Stimulated activated CD8-positive, alpha-beta memory T cell treated with anti-CD3 and anti-CD28 coated beads, Interleukin-4, amount 100 ng/mL, for 48 hours (primary cell): ENCODE measurements at regions not wholly inside any gene's neighbourhood (a gene's known extent, or its start where the extent isn't known, plus 50 kb on each side); places are given as distances from the start of the nearest gene placed in this dataset.

Source experiments
- DNase-seq: peaks from one replicate; pipeline ENCODE4 v3.0.0-alpha.2; 2020

DNA sequence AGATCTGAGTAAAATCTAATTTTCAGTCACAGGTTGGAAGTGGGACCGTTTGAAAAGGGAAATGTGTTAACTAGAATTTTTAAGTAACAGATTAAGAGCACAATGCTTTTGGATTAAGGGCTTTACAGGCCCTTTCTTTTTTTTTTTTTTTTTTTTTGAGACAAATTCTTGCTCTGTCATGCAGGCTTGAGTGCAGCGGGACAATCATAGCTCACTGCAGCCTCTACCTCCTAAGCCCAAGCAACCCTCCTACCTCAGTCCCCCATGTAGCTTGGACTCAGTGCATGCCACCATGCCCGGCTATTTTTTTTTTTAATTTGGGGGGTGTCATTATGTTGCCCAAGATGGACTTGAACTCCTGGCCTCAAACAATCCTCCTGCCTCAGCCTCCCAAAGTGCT lies 363.7 kb downstream of the LIG4 start:
- no peak for DNase-seq

GRCh38 chr13:107847406-107847805 lies 367.9 kb downstream of the LIG4 start:
- no peak for DNase-seq

GRCh38 chr13:107846642-107847041 lies 368.7 kb downstream of the LIG4 start:
- DNase-seq: no peak

DNA sequence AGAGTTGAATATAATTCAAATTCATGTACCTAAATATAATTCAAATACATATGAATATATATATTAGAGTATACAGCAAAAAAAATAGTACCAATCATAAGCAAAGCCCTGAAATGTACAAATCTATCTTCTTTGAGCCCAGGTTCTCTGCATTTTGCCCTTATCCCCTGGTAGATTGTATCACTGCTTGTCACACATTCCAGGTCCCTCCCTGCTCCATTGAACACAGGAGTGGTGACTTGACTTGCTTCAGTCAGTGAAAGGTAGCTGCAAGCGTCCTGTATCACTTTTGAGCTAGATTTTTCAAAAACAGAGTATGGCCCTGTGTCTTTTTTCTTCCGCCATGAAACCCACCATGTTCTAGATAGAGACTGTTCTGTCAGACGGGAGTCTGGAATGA lies 369.4 kb downstream of the LIG4 start:
- DNase-seq: no peak

DNA sequence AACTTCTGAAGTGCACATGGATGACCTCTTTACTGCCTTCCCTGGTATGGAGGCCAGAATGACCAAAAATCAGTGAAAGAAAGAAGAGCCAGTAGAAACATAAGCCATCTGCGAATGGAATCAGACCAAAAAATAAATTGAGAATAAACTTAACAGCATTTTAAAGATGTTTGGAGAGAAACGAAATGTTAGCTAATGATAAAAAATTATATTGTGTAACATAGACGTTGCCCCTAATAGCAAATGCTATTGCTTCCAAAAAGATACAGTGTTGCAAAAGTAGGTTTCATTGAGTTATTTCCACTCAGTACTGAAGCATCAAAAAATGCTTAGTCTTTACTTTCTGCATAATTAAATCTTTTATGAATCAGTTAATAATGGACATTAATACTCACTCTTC lies 371.7 kb downstream of the LIG4 start:
- no peak for DNase-seq

DNA sequence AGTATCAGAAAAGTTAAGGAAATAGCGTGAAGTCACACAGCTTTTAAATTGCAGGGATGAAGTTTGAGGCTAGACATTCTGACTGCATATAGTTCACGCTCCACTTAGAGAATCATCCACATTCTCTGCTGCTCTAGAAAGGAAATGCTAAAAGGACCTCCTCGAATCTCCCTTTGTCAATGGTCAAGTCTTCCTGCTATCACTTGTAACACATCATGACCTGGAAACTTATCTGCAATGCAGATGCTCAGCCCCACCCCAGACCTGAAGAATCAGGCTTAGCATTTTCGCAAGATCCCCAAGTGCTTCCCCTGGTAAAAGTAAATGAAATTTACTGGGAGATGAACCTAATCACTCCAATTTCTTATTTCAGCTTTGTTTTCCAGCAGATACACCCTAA lies 372.1 kb downstream of the LIG4 start:
- DNase-seq: no peak

- no peak for DNase-seq
These were observed 372.7 kb downstream of the LIG4 start for GRCh38 chr13:107842562-107843180.

DNA sequence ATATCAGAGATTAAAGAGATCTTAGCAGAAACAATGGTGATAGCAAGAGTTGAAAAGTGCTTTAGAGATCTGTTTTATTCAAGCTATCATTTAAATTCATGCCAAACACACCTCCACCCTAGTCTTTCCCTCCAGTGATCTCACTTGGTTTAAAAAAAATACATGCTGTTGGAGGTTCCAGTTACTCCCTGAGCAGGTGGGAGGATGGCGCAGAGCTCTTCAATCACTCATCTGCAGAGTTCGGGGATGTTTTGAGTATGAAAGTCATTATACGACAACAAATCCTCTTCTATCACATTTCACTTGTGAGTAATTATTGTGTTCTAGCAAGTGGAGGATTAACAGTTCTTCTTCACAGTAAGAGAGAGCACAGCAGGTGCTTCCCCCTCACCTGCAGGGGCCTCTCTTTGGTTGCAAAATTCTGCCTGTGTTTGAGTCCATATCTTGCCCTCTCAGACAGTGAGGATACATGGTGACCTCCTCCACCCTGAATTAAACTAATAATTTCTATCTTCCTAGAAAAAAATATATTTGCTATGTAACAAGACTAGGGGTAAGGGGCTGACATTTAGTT lies 376.7 kb downstream of the LIG4 start:
- DNase-seq: no peak

DNA sequence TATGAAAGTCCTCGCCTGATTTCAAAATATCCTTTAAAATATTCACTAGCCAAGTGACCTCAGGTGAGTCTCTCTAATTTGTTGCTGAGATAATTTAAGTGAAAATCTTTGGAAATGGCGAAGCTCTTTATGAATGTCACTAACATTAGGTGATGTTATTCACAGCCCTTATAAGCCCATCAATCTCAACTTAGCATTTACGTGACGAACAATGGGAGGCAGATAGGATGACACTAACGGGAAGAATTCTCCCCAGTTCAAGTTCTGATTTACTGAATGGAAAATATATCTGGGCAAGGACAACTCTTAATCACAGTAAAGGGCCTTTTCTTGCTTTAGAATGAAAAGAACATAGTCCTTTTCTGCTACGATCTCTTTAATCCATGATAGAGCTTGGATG lies 378.7 kb downstream of the LIG4 start:
- no peak for DNase-seq

- no peak for DNase-seq
These were observed 379.9 kb downstream of the LIG4 start for GRCh38 chr13:107835339-107836018.

- DNase-seq: no peak
These were observed 380.6 kb downstream of the LIG4 start for GRCh38 chr13:107834717-107835116.

DNA sequence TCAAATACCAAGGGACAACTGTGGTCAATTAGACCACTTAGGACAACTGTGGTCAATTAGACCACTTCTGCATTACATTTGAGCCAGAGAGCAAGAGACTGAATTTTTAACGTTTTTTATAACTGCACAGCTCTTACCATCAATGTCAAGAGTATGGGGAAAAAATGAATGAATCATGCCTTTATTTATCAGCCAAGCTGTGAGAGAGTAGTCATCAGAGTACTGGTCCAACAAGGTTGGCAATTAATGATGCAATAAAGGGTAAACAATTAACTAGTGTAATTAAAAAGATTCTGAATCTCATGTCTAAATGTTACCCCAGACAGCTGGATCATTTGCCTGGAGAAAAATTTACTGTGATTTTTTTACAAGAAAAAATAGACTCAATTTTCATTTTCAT lies 381.1 kb downstream of the LIG4 start:
- DNase-seq: no peak

GRCh38 chr13:107832500-107833100 lies 382.7 kb downstream of the LIG4 start:
- no peak for DNase-seq

GRCh38 chr13:107830804-107831203 lies 384.5 kb downstream of the LIG4 start:
- no peak for DNase-seq

DNA sequence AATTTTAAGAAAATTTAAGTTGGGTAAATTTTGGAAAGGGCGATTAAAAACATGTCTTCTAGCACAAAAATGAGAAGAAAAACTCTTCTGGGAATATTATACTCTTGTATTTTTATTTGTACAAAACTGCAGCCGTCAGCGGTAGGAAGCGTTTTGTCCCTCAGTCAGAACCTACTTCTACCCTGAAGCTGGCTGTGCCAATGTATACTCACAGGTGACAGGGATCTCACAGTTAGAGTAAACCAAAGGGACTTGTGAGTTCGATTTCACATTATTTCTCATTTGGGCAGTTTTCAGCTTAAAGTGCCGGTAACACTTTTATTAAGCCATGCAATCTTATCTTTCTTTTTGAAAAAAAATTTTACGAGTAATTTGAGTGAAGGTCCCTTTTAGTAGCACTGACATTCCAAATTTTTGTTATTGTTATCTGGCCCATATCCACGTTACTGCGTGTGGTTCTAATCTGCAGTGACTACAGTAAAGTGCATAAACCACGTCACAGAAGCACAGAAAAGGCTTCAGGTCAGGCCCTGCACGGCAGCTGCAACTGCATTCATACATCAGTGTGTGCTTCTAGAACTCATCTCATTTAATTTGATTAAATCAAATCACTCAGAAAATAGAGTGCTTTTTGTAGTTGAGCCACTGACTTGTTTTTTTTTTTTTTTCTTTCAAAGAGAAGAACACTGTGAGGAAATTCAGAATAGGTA lies 387.3 kb downstream of the LIG4 start:
- no peak for DNase-seq

GRCh38 chr13:107824635-107825034 lies 390.7 kb downstream of the LIG4 start:
- DNase-seq: no peak

- no peak for DNase-seq
These were observed 393.3 kb downstream of the LIG4 start for GRCh38 chr13:107822006-107822405.

GRCh38 chr13:107821492-107821891 lies 393.8 kb downstream of the LIG4 start:
- no peak for DNase-seq

DNA sequence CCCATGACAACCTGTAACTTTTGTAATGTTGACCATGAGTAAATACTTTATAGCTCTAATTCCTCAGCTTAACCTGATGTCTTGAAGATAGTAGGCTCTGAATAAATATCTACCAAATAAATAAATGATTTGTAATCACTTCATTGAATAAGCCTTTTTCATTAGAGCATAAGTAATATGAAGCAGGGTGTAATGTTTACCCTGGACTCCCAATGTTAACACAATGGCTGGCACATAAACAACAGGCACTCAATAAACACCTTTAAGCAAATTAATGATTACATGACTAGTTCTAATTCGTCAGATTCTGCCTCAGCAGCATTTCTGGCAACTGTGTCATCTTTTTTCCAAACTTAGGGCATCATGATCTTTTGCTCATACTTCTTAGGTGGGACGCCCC lies 396.3 kb downstream of the LIG4 start:
- DNase-seq: no peak

DNA sequence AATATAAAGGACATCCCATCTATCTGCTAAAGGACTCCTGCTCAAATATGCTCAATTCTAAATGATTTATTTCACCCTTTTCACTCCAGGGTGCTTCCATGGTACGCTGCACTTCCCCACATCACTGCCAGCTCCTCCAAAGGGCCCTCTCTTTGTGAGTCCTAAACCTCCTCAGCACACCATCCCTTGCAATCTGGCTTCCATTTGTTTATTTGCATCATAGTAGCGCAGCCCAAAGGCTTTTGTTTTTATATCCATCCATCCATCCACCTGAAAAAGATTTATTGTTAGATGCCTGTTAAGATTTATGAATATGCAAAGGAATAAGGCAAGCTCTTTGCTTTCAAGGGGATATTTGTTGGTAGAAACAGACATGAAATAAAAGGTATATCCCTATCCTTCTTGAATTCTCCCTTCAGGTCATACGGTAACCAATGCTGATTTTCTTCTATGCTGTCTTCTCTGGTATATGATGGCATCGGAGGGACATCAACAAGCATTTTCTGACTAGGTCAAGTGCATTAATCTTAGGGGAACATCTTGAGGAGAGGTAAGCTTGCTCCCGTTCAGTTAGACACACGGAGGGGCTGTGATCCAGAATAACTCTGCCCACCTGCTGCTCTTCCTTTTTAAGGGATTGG lies 397.6 kb downstream of the LIG4 start:
- DNase-seq: no peak

DNA sequence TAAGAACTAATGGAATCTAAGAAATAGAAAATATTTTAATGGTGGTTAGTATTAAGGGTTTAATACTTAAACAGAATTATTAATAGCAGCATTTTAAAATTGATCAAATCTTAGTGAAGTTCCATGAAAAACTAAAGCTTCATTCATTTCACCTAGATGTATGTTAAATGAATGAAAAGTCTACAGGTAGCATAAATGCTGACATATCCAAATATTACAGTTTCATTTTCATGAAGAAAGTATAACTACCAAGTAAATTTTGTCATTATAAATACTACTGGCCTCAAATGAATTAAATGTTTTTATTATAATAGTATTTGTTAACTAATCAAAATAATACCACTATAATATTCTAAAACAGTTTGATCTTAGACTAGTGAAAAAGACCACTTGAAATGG lies 403.3 kb downstream of the LIG4 start:
- DNase-seq: no peak

DNA sequence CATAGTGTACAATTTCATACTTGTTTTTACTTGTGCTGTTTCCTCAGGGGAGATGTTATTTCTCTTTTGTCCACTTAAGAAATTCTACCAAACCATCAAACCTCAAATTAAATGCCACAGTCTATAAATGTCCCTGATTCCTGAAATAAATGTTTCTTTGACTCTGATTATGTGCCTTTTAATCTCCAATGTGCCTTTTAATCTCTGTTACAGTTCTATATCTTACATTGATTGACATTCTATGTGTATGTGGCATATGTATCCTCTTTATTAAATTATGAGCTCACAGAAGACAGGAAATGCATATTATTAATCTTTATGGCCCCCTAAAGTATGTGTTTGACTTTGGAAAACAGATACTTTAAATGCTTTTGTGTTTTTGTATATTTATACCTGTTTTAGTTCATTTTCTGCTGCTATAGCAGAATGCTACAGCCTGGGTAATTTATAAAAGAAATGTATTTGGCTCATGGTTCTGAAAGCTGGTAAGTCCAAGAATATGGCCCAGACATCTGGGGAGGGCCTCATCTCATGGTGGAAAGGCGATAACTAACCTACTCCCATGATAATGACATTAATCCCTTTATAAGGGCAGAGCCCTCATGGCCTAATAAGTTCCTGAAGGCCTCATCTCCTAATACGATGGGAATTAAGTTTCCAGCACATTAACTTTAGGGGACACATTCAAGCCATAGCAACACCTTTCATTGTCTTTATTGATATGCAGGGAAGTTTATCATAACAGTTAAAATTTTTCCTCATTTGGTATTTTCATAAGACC lies 403.9 kb downstream of the LIG4 start:
- DNase-seq: no peak
